Endothelial cell of umbilical vein (primary cell): ENCODE measurements at regions not wholly inside any gene's neighbourhood (a gene's known extent, or its start where the extent isn't known, plus 50 kb on each side); places are given as distances from the start of the nearest gene placed in this dataset.

Experiments
- BruUV-seq: library from RNA; stranded (reverse); fragments of 400-500 nt; replicated peaks from 2 replicates; lab custom pipeline; 2021; lab: Mats Ljungman, UMichigan
- CTCF ChIA-PET: fragments of 300-600, 350-600 bp; sonication (Branson Sonifier 250); formaldehyde crosslinking; loops from one replicate; lab custom pipeline; 2021; ENCODE audit warnings: antibody characterized with exemption, inconsistent platforms; lab: Charles Lee
- POLR2A ChIA-PET: fragments of 300-600, 350-600 bp; sonication (Branson Sonifier 250); formaldehyde crosslinking; loops from one replicate; lab custom pipeline; 2021; ENCODE audit warnings: antibody characterized with exemption, inconsistent platforms; lab: Charles Lee
- DNase-seq: peaks from one replicate; pipeline ENCODE4 v3.0.0-alpha.2; 2011; ENCODE audit warnings: low read depth, low spot score
- FAIRE-seq: peaks from 2 replicates; lab custom pipeline; 2011; peaks lifted over from hg19 to GRCh38; lab: Jason Lieb, UNC
- H2AFZ ChIP-seq: 2 replicates; pipeline ENCODE4 v1.6.0; 2012; ENCODE audit warnings: low read depth, low read length, control low read depth, inconsistent platforms
- H3K27ac ChIP-seq: 2 replicates; pipeline ENCODE4 v1.5.1; 2011; ENCODE audit warnings: low read depth, mild to moderate bottlenecking, control low read depth, low read length, moderate library complexity; ENCODE audit not compliant: insufficient read depth
- H3K27me3 ChIP-seq, 2 experiments: 2 replicates each; pipeline versions ENCODE4 v1.6.0 to v1.6.1; 2011; ENCODE audit warnings: low read length in 2 of 2, mixed read lengths in 1 of 2; ENCODE audit not compliant: control insufficient read depth in 2 of 2, insufficient read depth in 2 of 2
- H3K36me3 ChIP-seq, 2 experiments: 2 replicates in 1 of 2; 3 replicates in 1 of 2; pipeline ENCODE4 v1.5.1; 2011; ENCODE audit warnings: low read length in 2 of 2, mild to moderate bottlenecking in 1 of 2, moderate library complexity in 1 of 2; ENCODE audit not compliant: control insufficient read depth in 2 of 2, insufficient read depth in 2 of 2; ENCODE audit errors: extremely low read depth in 1 of 2
- H3K4me1 ChIP-seq: 3 replicates; pipeline ENCODE4 v1.5.1; 2011; ENCODE audit warnings: mild to moderate bottlenecking, low read length; ENCODE audit not compliant: control insufficient read depth, insufficient read depth; ENCODE audit errors: extremely low read depth
- H3K4me2 ChIP-seq: 2 replicates; pipeline ENCODE4 v1.6.1; 2011; ENCODE audit warnings: low read length, control low read depth, mixed read lengths; ENCODE audit not compliant: insufficient read depth
- H3K4me3 ChIP-seq, 3 experiments: fragments of 200-600 bp in 1 of 3; sonication (generic), shearing (Covaris generic) in 1 of 3; replicated peaks in 1 of 3; 2 replicates each; pipeline ENCODE4 v1.5.1; 2011 to 2016; ENCODE audit warnings: control low read depth in 3 of 3, low read length in 3 of 3, mild to moderate bottlenecking in 2 of 3, inconsistent platforms in 1 of 3, low read depth in 1 of 3, moderate library complexity in 1 of 3; ENCODE audit not compliant: insufficient read depth in 1 of 3
- H3K79me2 ChIP-seq: 2 replicates; pipeline ENCODE4 v1.6.0; 2012; ENCODE audit warnings: low read length, inconsistent platforms; ENCODE audit not compliant: control insufficient read depth, insufficient read depth
- H3K9ac ChIP-seq: replicated peaks from 2 replicates; pipeline ENCODE3; 2011; ENCODE audit warnings: low read length, control low read depth; ENCODE audit not compliant: insufficient read depth; ENCODE audit errors: extremely low read depth
- H3K9me1 ChIP-seq: replicated peaks from 3 replicates; pipeline ENCODE4 v1.6.0; 2011; ENCODE audit warnings: mild to moderate bottlenecking, low read length; ENCODE audit not compliant: control insufficient read depth, insufficient read depth; ENCODE audit errors: extremely low read depth
- H3K9me3 ChIP-seq: replicated peaks from 2 replicates; pipeline ENCODE4 v1.5.1; 2012; ENCODE audit warnings: low read length, inconsistent platforms; ENCODE audit not compliant: control insufficient read depth, insufficient read depth
- H4K20me1 ChIP-seq: replicated peaks from 2 replicates; pipeline ENCODE3; 2011; ENCODE audit warnings: mild to moderate bottlenecking, low read length; ENCODE audit not compliant: control insufficient read depth, insufficient read depth; ENCODE audit errors: extremely low read depth
- CTCF ChIP-seq, 2 donors: IDR thresholded peaks; 1 replicate in 1 of 2; 2 replicates in 1 of 2; pipeline ENCODE4 v1.5.1; 2011; ENCODE audit warnings: low read length in 2 of 2, mild to moderate bottlenecking in 2 of 2, moderate library complexity in 2 of 2, control low read depth in 1 of 2, inconsistent platforms in 1 of 2, low read depth in 1 of 2; ENCODE audit not compliant: insufficient read depth in 1 of 2; ENCODE audit errors: extremely low read depth in 1 of 2
- EZH2 ChIP-seq: IDR thresholded peaks from 2 replicates; pipeline ENCODE4 v1.6.1; 2012; ENCODE audit warnings: borderline replicate concordance, low read depth, mild to moderate bottlenecking, moderate library complexity, low read length, inconsistent platforms; ENCODE audit not compliant: severe bottlenecking
- FOS ChIP-seq: IDR thresholded peaks from 2 replicates; pipeline ENCODE4 v1.6.1; 2011; ENCODE audit warnings: mild to moderate bottlenecking, low read length, moderate library complexity, borderline replicate concordance; ENCODE audit not compliant: insufficient read depth
- GATA2 ChIP-seq: IDR thresholded peaks from 2 replicates; pipeline ENCODE4 v1.7.0; 2011; ENCODE audit warnings: low read depth, mild to moderate bottlenecking, moderate library complexity, mixed read lengths, low read length; ENCODE audit not compliant: insufficient read length, insufficient read depth
- JUN ChIP-seq: IDR thresholded peaks from 2 replicates; pipeline ENCODE4 v1.6.1; 2011; ENCODE audit warnings: borderline replicate concordance, low read depth; ENCODE audit not compliant: insufficient read length, insufficient read depth
- MYC ChIP-seq: IDR thresholded peaks from one replicate; pipeline ENCODE4 v1.6.1; 2011; ENCODE audit warnings: mild to moderate bottlenecking, low read depth, low read length
- POLR2A ChIP-seq: IDR thresholded peaks from 2 replicates; pipeline ENCODE4 v1.6.1; 2012; ENCODE audit warnings: low read depth, mild to moderate bottlenecking, control low read depth, low read length
- POLR2AphosphoS5 ChIP-seq: IDR thresholded peaks from 2 replicates; pipeline ENCODE4 v1.6.1; 2012; ENCODE audit warnings: low read depth, mild to moderate bottlenecking, control low read depth, low read length, moderate library complexity; ENCODE audit not compliant: insufficient read depth
- dilution Hi-C: fragments of 300-500 bp; cut with MboI; formaldehyde crosslinking; loops from one replicate; pipeline ENCODE4 v1.15.0; 2019; ENCODE audit warnings: low sequenced_read_pairs; ENCODE audit not compliant: extremely low pct_ligation_motif_present
- intact Hi-C: fragments of 100-400 bp; cut with micrococcal nuclease; formaldehyde crosslinking; loops from one replicate; pipeline ENCODE4 v1.10.0; 2022
- TF ChIP-seq, protein P1 (sequence below): IDR thresholded peaks from 2 replicates; pipeline ENCODE4 v1.6.1; 2011; ENCODE audit not compliant: insufficient read depth, insufficient read length

GRCh38 chr1:119227456-119227855 is 87.0 kb upstream of the WARS2 start:
- Histone ChIP-seq H3K9ac (no peak overlapping the region), H2AFZ (no peak overlapping the region), H3K4me2 (no peak overlapping the region), H3K27ac (no peak overlapping the region), H3K9me1 (no peaks in the 10 kb centered on the region), H3K4me3 (no peak overlapping the region), H3K27me3 (no peaks in the 10 kb centered on the region), H3K79me2 (no peaks in the 10 kb centered on the region), H3K9me3 (no peaks in the 10 kb centered on the region), H3K36me3 (no peaks in the 10 kb centered on the region), H4K20me1 (no peaks in the 10 kb centered on the region), H3K4me1 (no peaks in the 10 kb centered on the region)
- intact Hi-C loops, result no loop called here
- dilution Hi-C loops, result no loop called here
- FAIRE-seq (no peak), DNase-seq (no peak)
- POLR2A ChIA-PET, result no interaction called here
- TF ChIP-seq POLR2A (no peak), FOS (no peak), CTCF (IDR thresholded peaks at IDR 0.05; ENCODE audit: extremely low read depth in 1 of 2, insufficient read depth in 1 of 2, low read depth in 1 of 2, low read length in 2 of 2) (no peak), GATA2 (no peak), JUN (no peak), EZH2 (no peak), POLR2AphosphoS5 (no peak), MYC (no peak)
- TF ChIP-seq, protein P1, sequence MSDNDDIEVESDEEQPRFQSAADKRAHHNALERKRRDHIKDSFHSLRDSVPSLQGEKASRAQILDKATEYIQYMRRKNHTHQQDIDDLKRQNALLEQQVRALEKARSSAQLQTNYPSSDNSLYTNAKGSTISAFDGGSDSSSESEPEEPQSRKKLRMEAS, result no peak
- CTCF ChIA-PET, result interaction anchor here (1.1 kb wide), 1 partner anchor 47 kb away, joined by 3 read pairs; no protein-coding TSS in a partner anchor
- no TSS peak for BruUV-seq
